ENCODE measurements at regions not wholly inside any gene's neighbourhood (a gene's known extent, or its start where the extent isn't known, plus 50 kb on each side); places are given as distances from the start of the nearest gene placed in this dataset.

DNA sequence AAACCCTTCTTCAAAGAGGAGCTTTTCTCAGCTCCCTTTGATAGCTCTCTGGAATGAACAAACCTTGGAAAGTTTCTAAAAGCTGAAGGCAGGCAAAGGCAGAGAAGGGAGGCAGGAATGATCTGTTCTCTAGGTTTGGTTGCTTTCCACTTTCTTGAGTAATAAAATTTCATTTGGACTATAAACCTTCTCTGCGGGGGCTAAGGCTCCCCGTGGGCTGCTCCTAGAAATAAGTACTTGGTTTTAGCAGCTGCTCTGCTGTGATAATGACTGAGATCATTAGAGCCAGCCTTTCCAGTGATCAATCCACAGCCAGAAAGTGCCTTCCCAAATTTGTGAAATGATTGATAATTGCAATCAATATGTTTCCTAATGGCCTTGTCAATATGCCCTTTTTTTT lies 183.8 kb upstream of the HTR2A start:
- TF ChIP-seq POLR2AphosphoS5 (IDR thresholded peaks at IDR 0.05; ENCODE audit: low read depth, low read length) = no peak
- no peak for TF ChIP-seq POU2F2 (IDR thresholded peaks at IDR 0.05; ENCODE audit: low read depth, low read length)
- TF ChIP-seq POLR2A (IDR thresholded peaks at IDR 0.05; ENCODE audit: low read depth, low read length) = no peak
